Mesendoderm (in vitro differentiated cells): ENCODE measurements at regions not wholly inside any gene's neighbourhood (a gene's known extent, or its start where the extent isn't known, plus 50 kb on each side); places are given as distances from the start of the nearest gene placed in this dataset.

Source experiments
- DNase-seq: peaks from one replicate; pipeline ENCODE4 v3.0.0; 2013
- H2AK5ac ChIP-seq: 2 replicates; pipeline ENCODE4 v1.6.1; 2013; ENCODE audit warnings: low read length, inconsistent platforms
- H2BK120ac ChIP-seq: 2 replicates; pipeline ENCODE4 v1.6.1; 2013; ENCODE audit warnings: low read depth, mild to moderate bottlenecking, low read length, moderate library complexity, mixed read lengths
- H2BK15ac ChIP-seq: replicated peaks from 2 replicates; pipeline ENCODE4 v1.6.1; 2013; ENCODE audit warnings: low read depth, mild to moderate bottlenecking, moderate library complexity
- H2BK5ac ChIP-seq: 2 replicates; pipeline ENCODE4 v1.6.1; 2013; ENCODE audit warnings: low read length, inconsistent platforms
- H3K18ac ChIP-seq: 2 replicates; pipeline ENCODE4 v1.6.1; 2013; ENCODE audit warnings: mild to moderate bottlenecking, low read length, mixed read lengths
- H3K23ac ChIP-seq: one replicate; pipeline ENCODE4 v1.6.1; 2013; ENCODE audit warnings: low read length
- H3K27ac ChIP-seq: 2 replicates; pipeline ENCODE4 v1.5.1; 2013; ENCODE audit warnings: low read depth, mild to moderate bottlenecking, inconsistent platforms, low read length, moderate library complexity
- H3K27me3 ChIP-seq: 2 replicates; pipeline ENCODE4 v1.6.1; 2013; ENCODE audit warnings: low read length, control low read depth, mild to moderate bottlenecking, inconsistent platforms; ENCODE audit not compliant: insufficient read depth, poor library complexity
- H3K36me3 ChIP-seq: 2 replicates; pipeline ENCODE4 v1.6.1; 2013; ENCODE audit warnings: low read length, inconsistent platforms; ENCODE audit not compliant: control insufficient read depth, insufficient read depth
- H3K4ac ChIP-seq: one replicate; pipeline ENCODE4 v1.6.1; 2013; ENCODE audit warnings: low read depth, mild to moderate bottlenecking, low read length, moderate library complexity
- H3K4me1 ChIP-seq: 2 replicates; pipeline ENCODE4 v1.6.1; 2013; ENCODE audit warnings: low read depth, low read length, inconsistent platforms; ENCODE audit not compliant: control insufficient read depth
- H3K4me2 ChIP-seq: 2 replicates; pipeline ENCODE4 v1.6.1; 2013; ENCODE audit warnings: low read length
- H3K4me3 ChIP-seq: 2 replicates; pipeline ENCODE4 v1.5.1; 2013; ENCODE audit warnings: mild to moderate bottlenecking, low read length
- H3K56ac ChIP-seq: one replicate; pipeline ENCODE4 v1.6.1; 2013; ENCODE audit warnings: low read length
- H3K79me1 ChIP-seq: 2 replicates; pipeline ENCODE4 v1.6.1; 2013; ENCODE audit warnings: low read length, inconsistent platforms
- H3K79me2 ChIP-seq: 2 replicates; pipeline ENCODE4 v1.6.1; 2013; ENCODE audit warnings: mild to moderate bottlenecking, low read length; ENCODE audit not compliant: control insufficient read depth, insufficient read depth
- H3K9ac ChIP-seq: 2 replicates; pipeline ENCODE4 v1.6.1; 2013; ENCODE audit warnings: low read length, inconsistent platforms
- H4K5ac ChIP-seq: one replicate; pipeline ENCODE4 v1.6.1; 2013; ENCODE audit warnings: low read length
- H4K8ac ChIP-seq: one replicate; pipeline ENCODE4 v1.6.1; 2013; ENCODE audit warnings: low read depth, mild to moderate bottlenecking, control low read depth, low read length, moderate library complexity
- WGBS: extraction: QIAGEN DNeasy Blood & Tissue Kit; methylation state at CpG from one replicate; pipeline ENCODE4 v1.1.7; 2013; ENCODE audit warnings: low lambda C conversion rate, missing lambda C conversion rate; ENCODE audit not compliant: insufficient coverage; ENCODE audit errors: extremely low coverage; 5-methylcytosine and 5-hydroxymethylcytosine counted together

DNA sequence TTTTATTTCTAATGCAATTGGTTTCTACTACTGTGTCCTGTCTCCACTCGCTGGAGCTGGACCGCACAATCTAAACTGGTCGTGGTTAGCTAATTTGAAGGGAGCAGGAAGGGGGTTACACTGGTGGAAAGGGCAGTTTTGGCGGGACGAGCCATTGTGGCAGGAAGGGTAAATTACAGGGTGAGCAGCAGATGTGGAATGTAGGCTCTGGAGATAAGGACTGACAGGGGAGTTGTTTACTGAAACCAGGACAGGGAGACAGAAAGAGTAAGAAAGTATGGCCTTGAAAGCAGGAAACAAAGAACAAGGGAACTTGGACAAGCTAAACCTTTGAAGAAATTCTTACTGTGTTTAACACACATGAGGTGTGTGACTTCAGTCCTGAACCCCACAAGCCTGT lies 147.8 kb downstream of the ATXN7L3B start:
- Histone ChIP-seq H3K18ac (no peak overlapping the region), H3K36me3 (no peaks in the 10 kb centered on the region), H2BK5ac (no peak overlapping the region), H3K4ac (no peak overlapping the region), H2BK15ac (no peak overlapping the region), H4K5ac (no peak overlapping the region), H3K27me3 (no peaks in the 10 kb centered on the region), H2AK5ac (no peak overlapping the region), H3K27ac (no peak overlapping the region), H3K4me2 (no peak overlapping the region), H3K23ac (no peak overlapping the region), H3K79me2 (no peaks in the 10 kb centered on the region), H3K56ac (no peak overlapping the region), H3K4me3 (no peak overlapping the region), H3K79me1 (no peaks in the 10 kb centered on the region), H3K4me1 (no peaks in the 10 kb centered on the region), H3K9ac (no peak overlapping the region), H4K8ac (no peak overlapping the region), H2BK120ac (no peak overlapping the region)
- WGBS = no CpG with 5 or more reads among the region's 5 CpGs
- DNase-seq = peak; percentile 16

DNA sequence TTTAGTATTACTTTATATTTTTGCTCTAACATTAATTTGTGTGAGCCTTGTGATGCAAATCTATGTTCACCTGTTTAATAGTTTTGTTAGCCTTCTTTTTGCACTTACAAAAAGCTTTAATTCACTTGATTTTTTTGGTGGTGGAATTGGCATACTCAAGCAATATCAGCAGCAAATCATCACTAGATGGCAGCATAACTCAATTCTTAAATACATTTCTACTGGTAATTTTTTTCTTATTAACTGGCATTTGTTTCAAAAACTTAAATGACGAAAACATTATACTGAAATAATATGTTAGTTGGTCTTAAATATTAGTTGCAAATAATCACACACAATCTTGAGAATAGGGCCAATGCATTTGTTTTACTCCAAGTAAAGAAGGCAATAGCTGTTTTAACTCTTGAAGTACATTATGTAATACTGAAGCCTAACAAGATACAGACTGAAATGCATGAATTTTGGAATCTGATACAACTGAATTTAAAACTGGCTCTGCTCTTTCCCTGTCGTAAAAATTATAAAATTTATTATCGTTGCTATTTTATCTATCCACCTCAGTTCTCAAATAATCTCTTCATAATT lies 151.5 kb downstream of the ATXN7L3B start:
- Histone ChIP-seq H3K79me2 (no peaks in the 10 kb centered on the region), H2AK5ac (no peak overlapping the region), H2BK5ac (no peak overlapping the region), H3K9ac (no peak overlapping the region), H3K27ac (no peak overlapping the region), H4K8ac (no peak overlapping the region), H3K4ac (no peak overlapping the region), H3K79me1 (no peaks in the 10 kb centered on the region), H3K18ac (no peak overlapping the region), H3K4me3 (no peak overlapping the region), H3K27me3 (no peaks in the 10 kb centered on the region), H3K56ac (no peak overlapping the region), H3K23ac (no peak overlapping the region), H3K4me1 (no peaks in the 10 kb centered on the region), H2BK120ac (no peak overlapping the region), H2BK15ac (no peak overlapping the region), H4K5ac (no peak overlapping the region), H3K4me2 (no peak overlapping the region), H3K36me3 (no peaks in the 10 kb centered on the region)
- peak; percentile 43 for DNase-seq
- no CpG with 5 or more reads among the region's 3 CpGs for WGBS

- Histone ChIP-seq H2AK5ac (no peak overlapping the region), H3K4ac (no peak overlapping the region), H3K79me1 (no peaks in the 10 kb centered on the region), H3K4me1 (no peaks in the 10 kb centered on the region), H4K8ac (no peak overlapping the region), H3K23ac (no peak overlapping the region), H3K79me2 (no peaks in the 10 kb centered on the region), H3K4me3 (no peak overlapping the region), H3K4me2 (no peak overlapping the region), H3K56ac (no peak overlapping the region), H2BK120ac (no peak overlapping the region), H2BK5ac (no peak overlapping the region), H3K36me3 (no peaks in the 10 kb centered on the region), H3K27me3 (no peaks in the 10 kb centered on the region), H3K27ac (no peak overlapping the region), H4K5ac (no peak overlapping the region), H3K18ac (no peak overlapping the region), H3K9ac (no peak overlapping the region), H2BK15ac (no peak overlapping the region)
- DNase-seq = no peak
- WGBS = no CpG with 5 or more reads among the region's 2 CpGs
Measured at GRCh38 chr12:74689929-74690328, 152.3 kb downstream of the ATXN7L3B start.

- Histone ChIP-seq H3K79me2 (no peaks in the 10 kb centered on the region), H4K5ac (no peak overlapping the region), H3K23ac (no peak overlapping the region), H2BK120ac (no peak overlapping the region), H3K9ac (no peak overlapping the region), H3K4ac (no peak overlapping the region), H3K18ac (no peak overlapping the region), H3K56ac (no peak overlapping the region), H3K36me3 (no peaks in the 10 kb centered on the region), H3K4me3 (no peak overlapping the region), H3K27me3 (no peaks in the 10 kb centered on the region), H2BK15ac (no peak overlapping the region), H3K79me1 (no peaks in the 10 kb centered on the region), H3K4me1 (no peaks in the 10 kb centered on the region), H2BK5ac (no peak overlapping the region), H3K27ac (no peak overlapping the region), H2AK5ac (no peak overlapping the region), H3K4me2 (no peak overlapping the region), H4K8ac (no peak overlapping the region)
- no peak for DNase-seq
- no CpG with 5 or more reads among the region's 2 CpGs for WGBS
Measured at GRCh38 chr12:74719447-74719846, 181.8 kb downstream of the ATXN7L3B start.

DNA sequence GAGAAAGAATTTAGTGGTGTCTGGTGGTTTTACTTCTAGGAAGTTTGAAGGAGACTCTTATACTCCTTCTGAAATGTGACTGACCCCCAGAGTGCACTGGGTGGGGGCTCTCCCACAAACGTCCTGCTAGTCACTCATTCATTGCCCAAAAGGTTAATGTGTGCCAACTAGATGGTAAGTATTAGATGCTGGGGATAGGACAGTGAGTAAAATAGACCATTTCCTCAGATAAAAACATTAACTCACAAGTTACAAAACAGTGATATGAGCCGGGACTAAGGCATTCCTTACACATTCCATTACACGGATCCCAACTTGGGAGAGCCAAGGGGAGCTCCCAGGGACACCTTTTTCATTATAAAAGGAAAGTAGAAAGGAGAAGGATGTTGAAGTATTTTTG lies 185.1 kb downstream of the ATXN7L3B start:
- H3K56ac ChIP-seq = no peak overlapping the region
- peak; percentile 22 for DNase-seq
- H4K5ac ChIP-seq = no peak overlapping the region
- H3K27ac ChIP-seq = no peak overlapping the region
- no peak overlapping the region for H2BK5ac ChIP-seq
- no peak overlapping the region for H2BK120ac ChIP-seq
- H3K27me3 ChIP-seq = no peaks in the 10 kb centered on the region
- H3K9ac ChIP-seq = no peak overlapping the region
- H3K23ac ChIP-seq = no peak overlapping the region
- no peaks in the 10 kb centered on the region for H3K4me1 ChIP-seq
- H3K36me3 ChIP-seq = no peaks in the 10 kb centered on the region
- no CpG with 5 or more reads among the region's 3 CpGs for WGBS
- H2AK5ac ChIP-seq = no peak overlapping the region
- H3K79me1 ChIP-seq = no peaks in the 10 kb centered on the region
- H3K18ac ChIP-seq = peak overlapping the region; percentile 28
- no peak overlapping the region for H3K4me3 ChIP-seq
- H2BK15ac ChIP-seq = no peak overlapping the region
- no peaks in the 10 kb centered on the region for H3K79me2 ChIP-seq
- no peak overlapping the region for H3K4me2 ChIP-seq
- no peak overlapping the region for H4K8ac ChIP-seq
- H3K4ac ChIP-seq = no peak overlapping the region

- Histone ChIP-seq H3K4me1 (no peaks in the 10 kb centered on the region), H3K9ac (no peak overlapping the region), H2BK5ac (no peak overlapping the region), H2BK120ac (no peak overlapping the region), H3K23ac (no peak overlapping the region), H3K18ac (no peak overlapping the region), H3K36me3 (no peaks in the 10 kb centered on the region), H4K5ac (no peak overlapping the region), H3K4me3 (no peak overlapping the region), H4K8ac (no peak overlapping the region), H3K79me1 (no peaks in the 10 kb centered on the region), H3K4ac (no peak overlapping the region), H2BK15ac (no peak overlapping the region), H3K79me2 (no peaks in the 10 kb centered on the region), H3K27ac (no peak overlapping the region), H3K27me3 (no peaks in the 10 kb centered on the region), H3K4me2 (no peak overlapping the region), H3K56ac (no peak overlapping the region), H2AK5ac (no peak overlapping the region)
- 100% methylated on average over 1 of the region's 1 CpG for WGBS
- DNase-seq = no peak
Measured at GRCh38 chr12:74725154-74725553, 187.5 kb downstream of the ATXN7L3B start.
